Parathyroid adenoma (tissue), 2 donors: ENCODE measurements at regions not wholly inside any gene's neighbourhood (a gene's known extent, or its start where the extent isn't known, plus 50 kb on each side); places are given as distances from the start of the nearest gene placed in this dataset.

ENCODE experiments used
- H2AFZ ChIP-seq: fragments of 300-600 bp; sonication (generic); one replicate; pipeline ENCODE4 v1.7.0; 2017; ENCODE audit warnings: antibody characterized with exemption, mild to moderate bottlenecking
- H3K27ac ChIP-seq: fragments of 300-600 bp; sonication (generic); one replicate; pipeline ENCODE4 v1.7.0; 2017
- H3K27me3 ChIP-seq: fragments of 300-600 bp; sonication (generic); one replicate; pipeline ENCODE4 v1.7.0; 2017; ENCODE audit warnings: low read length; ENCODE audit not compliant: control insufficient read depth, insufficient read depth
- H3K36me3 ChIP-seq: fragments of 300-600 bp; sonication (generic); one replicate; pipeline ENCODE4 v1.7.0; 2017; ENCODE audit warnings: low read length; ENCODE audit not compliant: control insufficient read depth, insufficient read depth
- H3K4me1 ChIP-seq: fragments of 300-600 bp; sonication (generic); one replicate; pipeline ENCODE4 v1.7.0; 2017; ENCODE audit warnings: control low read depth
- H3K4me2 ChIP-seq: fragments of 300-600 bp; sonication (generic); one replicate; pipeline ENCODE4 v1.7.0; 2017; ENCODE audit warnings: low read length
- H3K4me3 ChIP-seq: fragments of 300-600 bp; sonication (generic); one replicate; pipeline ENCODE4 v1.7.0; 2017; ENCODE audit warnings: low read depth, low read length
- H3K79me2 ChIP-seq: fragments of 300-600 bp; sonication (generic); one replicate; pipeline ENCODE4 v1.7.0; 2017; ENCODE audit warnings: control low read depth
- H3K9ac ChIP-seq: fragments of 300-600 bp; sonication (generic); one replicate; pipeline ENCODE4 v1.7.0; 2017; ENCODE audit warnings: mild to moderate bottlenecking
- H3K9me3 ChIP-seq: fragments of 300-600 bp; sonication (generic); one replicate; pipeline ENCODE4 v1.7.0; 2017; ENCODE audit warnings: low read length; ENCODE audit not compliant: control insufficient read depth
- CTCF ChIP-seq: fragments of 300-600 bp; sonication (generic); IDR thresholded peaks from one replicate; pipeline ENCODE4 v1.7.0; 2017; ENCODE audit warnings: antibody characterized with exemption, mild to moderate bottlenecking
- donor health status: primary hyperparathyroidism.

- Histone ChIP-seq H3K4me3 (no peak overlapping the region), H3K36me3 (no peaks in the 10 kb centered on the region), H3K27me3 (no peaks in the 10 kb centered on the region), H3K4me2 (no peak overlapping the region), H3K9ac (no peak overlapping the region), H2AFZ (no peak overlapping the region), H3K4me1 (no peaks in the 10 kb centered on the region), H3K79me2 (no peaks in the 10 kb centered on the region), H3K27ac (no peak overlapping the region), H3K9me3 (no peaks in the 10 kb centered on the region)
- no peak for TF ChIP-seq CTCF
These were observed 1068.3 kb downstream of the KHDRBS2 start for GRCh38 chr6:61217714-61218113.

GRCh38 chr6:61210549-61210948 lies 1075.5 kb downstream of the KHDRBS2 start:
- Histone ChIP-seq H3K4me3 (no peak overlapping the region), H3K9me3 (no peaks in the 10 kb centered on the region), H3K27ac (no peak overlapping the region), H3K27me3 (no peaks in the 10 kb centered on the region), H3K4me1 (no peaks in the 10 kb centered on the region), H2AFZ (no peak overlapping the region), H3K36me3 (peaks cover 2% of the 10 kb centered on the region), H3K4me2 (no peak overlapping the region), H3K9ac (no peak overlapping the region), H3K79me2 (no peaks in the 10 kb centered on the region)
- TF ChIP-seq CTCF: no peak

- H3K27me3 ChIP-seq: no peaks in the 10 kb centered on the region
- no peaks in the 10 kb centered on the region for H3K36me3 ChIP-seq
- no peak overlapping the region for H3K4me3 ChIP-seq
- no peak overlapping the region for H3K27ac ChIP-seq
- H3K4me2 ChIP-seq: no peak overlapping the region
- no peaks in the 10 kb centered on the region for H3K79me2 ChIP-seq
- no peak overlapping the region for H2AFZ ChIP-seq
- no peaks in the 10 kb centered on the region for H3K4me1 ChIP-seq
- no peaks in the 10 kb centered on the region for H3K9me3 ChIP-seq
- H3K9ac ChIP-seq: no peak overlapping the region
- no peak for TF ChIP-seq CTCF
These were observed 1082.0 kb downstream of the KHDRBS2 start for GRCh38 chr6:61203966-61204496.

- Histone ChIP-seq H3K4me1 (no peaks in the 10 kb centered on the region), H3K4me3 (no peak overlapping the region), H3K36me3 (no peaks in the 10 kb centered on the region), H3K27me3 (no peaks in the 10 kb centered on the region), H3K79me2 (no peaks in the 10 kb centered on the region), H2AFZ (no peak overlapping the region), H3K9ac (no peak overlapping the region), H3K27ac (no peak overlapping the region), H3K9me3 (no peaks in the 10 kb centered on the region), H3K4me2 (no peak overlapping the region)
- no peak for TF ChIP-seq CTCF
These were observed 1085.6 kb downstream of the KHDRBS2 start for GRCh38 chr6:61200444-61200843.

GRCh38 chr6:61193771-61194170 lies 1092.3 kb downstream of the KHDRBS2 start:
- Histone ChIP-seq H2AFZ (no peak overlapping the region), H3K9me3 (no peaks in the 10 kb centered on the region), H3K4me1 (no peaks in the 10 kb centered on the region), H3K27ac (no peak overlapping the region), H3K9ac (no peak overlapping the region), H3K4me2 (no peak overlapping the region), H3K36me3 (no peaks in the 10 kb centered on the region), H3K27me3 (no peaks in the 10 kb centered on the region), H3K4me3 (no peak overlapping the region), H3K79me2 (no peaks in the 10 kb centered on the region)
- TF ChIP-seq CTCF: no peak
